Ishikawa (cell line): ENCODE measurements at regions not wholly inside any gene's neighbourhood (a gene's known extent, or its start where the extent isn't known, plus 50 kb on each side); places are given as distances from the start of the nearest gene placed in this dataset.

ENCODE experiments used
- CEBPB ChIP-seq: IDR thresholded peaks from 2 replicates; pipeline ENCODE4 v1.6.1; 2012
- CREB1 ChIP-seq: IDR thresholded peaks from 2 replicates; pipeline ENCODE4 v1.6.1; 2012; ENCODE audit warnings: low read depth
- EGR1 ChIP-seq: IDR thresholded peaks from 2 replicates; pipeline ENCODE4 v1.6.1; 2012
- EP300 ChIP-seq: IDR thresholded peaks from 2 replicates; pipeline ENCODE4 v1.6.1; 2012; ENCODE audit warnings: borderline replicate concordance
- NFIC ChIP-seq: IDR thresholded peaks from 2 replicates; pipeline ENCODE4 v1.6.1; 2012
- RAD21 ChIP-seq: IDR thresholded peaks from 2 replicates; pipeline ENCODE4 v1.6.1; 2012; ENCODE audit warnings: low read depth
- REST ChIP-seq: IDR thresholded peaks from 2 replicates; pipeline ENCODE4 v1.6.1; 2012; ENCODE audit warnings: low read depth, mild to moderate bottlenecking
- TAF1 ChIP-seq: IDR thresholded peaks from 2 replicates; pipeline ENCODE4 v1.6.1; 2012; ENCODE audit warnings: low read depth, mild to moderate bottlenecking
- TCF12 ChIP-seq: IDR thresholded peaks from 2 replicates; pipeline ENCODE4 v1.6.1; 2012; ENCODE audit warnings: low read depth
- TEAD4 ChIP-seq: IDR thresholded peaks from 2 replicates; pipeline ENCODE4 v1.6.1; 2012
- YY1 ChIP-seq: IDR thresholded peaks from 2 replicates; pipeline ENCODE4 v1.6.1; 2012; ENCODE audit warnings: low read depth
- ZBTB7A ChIP-seq: IDR thresholded peaks from 2 replicates; pipeline ENCODE4 v1.6.1; 2012; ENCODE audit warnings: low read depth
- TF ChIP-seq, protein P1 (sequence below): IDR thresholded peaks from 2 replicates; pipeline ENCODE4 v1.6.1; 2012
- TF ChIP-seq, protein P2 (sequence below): IDR thresholded peaks from 2 replicates; pipeline ENCODE4 v1.6.1; 2012

- TF ChIP-seq EP300 (no peak), RAD21 (no peak), REST (no peak), YY1 (no peak), TEAD4 (no peak), NFIC (no peak), ZBTB7A (no peak), TAF1 (no peak), CREB1 (no peak), EGR1 (no peak), CEBPB (no peak), TCF12 (no peak)
- TF ChIP-seq, protein P1, sequence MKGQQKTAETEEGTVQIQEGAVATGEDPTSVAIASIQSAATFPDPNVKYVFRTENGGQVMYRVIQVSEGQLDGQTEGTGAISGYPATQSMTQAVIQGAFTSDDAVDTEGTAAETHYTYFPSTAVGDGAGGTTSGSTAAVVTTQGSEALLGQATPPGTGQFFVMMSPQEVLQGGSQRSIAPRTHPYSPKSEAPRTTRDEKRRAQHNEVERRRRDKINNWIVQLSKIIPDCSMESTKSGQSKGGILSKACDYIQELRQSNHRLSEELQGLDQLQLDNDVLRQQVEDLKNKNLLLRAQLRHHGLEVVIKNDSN = no peak
- TF ChIP-seq, protein P2, sequence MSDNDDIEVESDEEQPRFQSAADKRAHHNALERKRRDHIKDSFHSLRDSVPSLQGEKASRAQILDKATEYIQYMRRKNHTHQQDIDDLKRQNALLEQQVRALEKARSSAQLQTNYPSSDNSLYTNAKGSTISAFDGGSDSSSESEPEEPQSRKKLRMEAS = no peak
Observed at GRCh38 chr3:159685801-159686200, 302.8 kb upstream of the IL12A start.
